VCaP (cell line): ENCODE measurements at regions not wholly inside any gene's neighbourhood (a gene's known extent, or its start where the extent isn't known, plus 50 kb on each side); places are given as distances from the start of the nearest gene placed in this dataset.

ENCODE experiments used
- H3K27ac ChIP-seq: fragments of 450-650 bp; 2 replicates; pipeline ENCODE4 v1.5.1; 2017
- CTCF ChIP-seq: fragments of 450-650 bp; conservative IDR thresholded peaks from 2 replicates; pipeline ENCODE4 v1.5.1; 2017; ENCODE audit warnings: mild to moderate bottlenecking, moderate library complexity

DNA sequence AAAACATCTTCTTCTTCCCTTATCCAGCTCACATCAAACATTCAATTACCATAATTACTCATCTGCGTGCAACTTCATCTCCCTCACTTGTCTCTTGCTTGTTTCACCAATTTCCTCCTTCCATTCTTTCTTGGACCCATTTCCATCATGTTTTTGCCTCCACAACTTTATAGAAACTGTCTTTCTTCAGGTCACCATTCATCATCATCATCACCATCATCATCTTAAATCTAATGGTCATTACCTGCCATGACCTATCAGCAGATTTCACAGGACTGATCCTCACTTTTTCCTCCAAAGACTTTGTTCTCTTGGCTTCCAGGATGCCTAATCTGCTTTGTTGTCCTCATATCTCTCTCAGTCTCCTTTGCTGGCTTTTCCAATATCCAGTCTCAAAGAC lies 495.6 kb downstream of the DNAH5 start:
- no peak overlapping the region for H3K27ac ChIP-seq
- TF ChIP-seq CTCF: no peak

GRCh38 chr5:13439430-13439829 lies 505.1 kb downstream of the DNAH5 start:
- no peak for TF ChIP-seq CTCF

DNA sequence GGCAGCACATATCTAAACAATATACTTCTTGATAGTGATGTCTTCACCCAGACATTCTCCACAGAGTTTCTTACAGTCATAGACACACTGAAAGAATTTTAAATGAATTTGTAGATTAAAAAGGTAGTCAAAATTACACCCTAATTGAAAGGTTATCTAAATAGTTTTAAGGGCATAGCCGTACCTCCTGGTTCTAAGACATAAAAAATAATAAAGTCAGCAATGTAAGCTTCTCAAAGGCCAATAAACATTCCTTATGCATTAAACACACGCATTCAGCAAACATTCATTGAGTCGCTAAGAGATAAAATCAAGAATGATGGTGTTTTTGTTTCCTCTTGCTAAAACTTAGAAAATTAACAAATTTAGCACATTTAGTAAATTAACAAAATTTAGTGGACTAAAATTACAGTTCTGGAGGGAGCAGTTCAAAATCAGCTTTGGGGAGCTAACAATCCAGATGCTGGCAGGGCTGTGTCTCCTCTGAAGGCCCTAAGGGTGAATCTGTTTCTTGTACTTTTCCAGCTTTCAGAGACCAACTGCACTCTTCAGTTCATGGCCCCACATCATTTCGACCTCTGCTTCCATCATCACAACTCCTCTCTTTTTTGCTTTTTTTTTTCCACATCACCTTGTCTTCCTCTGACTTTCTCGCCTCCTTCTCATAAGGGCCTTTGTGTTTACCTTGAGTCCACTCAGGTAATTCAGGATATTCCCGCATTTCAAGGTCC lies 516.5 kb downstream of the DNAH5 start:
- no peak overlapping the region for H3K27ac ChIP-seq
- TF ChIP-seq CTCF: no peak

More at GRCh38 chr5:13439430-13439829, 505.1 kb downstream of the DNAH5 start:
- no peak overlapping the region for H3K27ac ChIP-seq

DNA sequence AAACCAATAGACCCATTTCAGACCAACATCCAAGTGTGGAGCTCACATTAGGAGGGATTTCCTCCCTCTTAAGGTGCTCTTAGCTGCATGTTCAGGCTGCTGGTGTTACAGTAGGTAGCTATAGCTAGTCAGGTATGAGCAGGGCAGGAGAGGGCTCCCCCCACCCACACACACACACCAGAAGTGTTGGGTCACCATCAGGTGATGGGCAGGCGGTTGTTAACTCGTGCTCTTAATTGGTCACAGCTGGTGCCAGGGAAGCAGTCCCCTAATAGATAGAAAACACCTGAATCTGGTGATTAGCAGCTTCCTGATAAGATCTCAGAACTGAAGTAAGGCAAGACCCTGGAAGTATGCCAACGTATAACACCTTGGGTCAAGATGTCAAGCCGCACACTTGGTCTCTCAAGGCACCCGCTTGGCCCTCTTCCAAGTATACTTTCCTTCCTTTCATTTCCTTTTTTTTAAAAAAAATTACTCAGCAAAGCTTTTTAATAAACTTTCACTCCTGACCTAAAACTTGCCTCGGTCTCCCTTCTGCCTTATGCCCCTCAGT lies 532.4 kb downstream of the DNAH5 start:
- H3K27ac ChIP-seq: no peak overlapping the region
- TF ChIP-seq CTCF: no peak

GRCh38 chr5:13408616-13409015 lies 535.9 kb downstream of the DNAH5 start:
- H3K27ac ChIP-seq: no peak overlapping the region
- TF ChIP-seq CTCF: no peak

GRCh38 chr5:13403351-13403750 lies 541.1 kb downstream of the DNAH5 start:
- TF ChIP-seq CTCF: no peak
- H3K27ac ChIP-seq: peak overlapping the region; percentile 7; the same call in 1 of the 2 replicates

- H3K27ac ChIP-seq: no peak overlapping the region
- TF ChIP-seq CTCF: no peak
These were observed 559.4 kb downstream of the DNAH5 start for GRCh38 chr5:13385066-13385465.
